ENCODE measurements at regions not wholly inside any gene's neighbourhood (a gene's known extent, or its start where the extent isn't known, plus 50 kb on each side); places are given as distances from the start of the nearest gene placed in this dataset.

- TF ChIP-seq MLLT1 (IDR thresholded peaks at IDR 0.05), result no peak
Observed at GRCh38 chr6:167462514-167463312, 137.8 kb downstream of the TTLL2 start (continued).

GRCh38 chr6:167464177-167464576 is 139.3 kb downstream of the TTLL2 start:
- FAIRE-seq (no peak), DNase-seq (ENCODE audit: extremely low read depth in 1 of 4, low spot score in 3 of 4) (no peak), ATAC-seq (no peak)
- BruUV-seq (replicated peaks), result no TSS peak
- no peaks in the 10 kb centered on the region; the same call in 1 of the 2 replicates for H3K9me3 ChIP-seq (replicated peaks; ENCODE audit: control insufficient read depth, insufficient read depth, low read depth, low read length)
- 0% methylated on average over 7 of the region's 7 CpGs for WGBS (ENCODE audit: insufficient coverage, low coverage, missing lambda C conversion rate)
- intact Hi-C loops (cut with micrococcal nuclease), result no loop called here
- H2AFZ ChIP-seq (ENCODE audit: low read depth, low read length), result no peak overlapping the region
- CTCF ChIA-PET (ENCODE audit: low intra/inter-chr PET ratio), result no interaction called here
- H3K36me3 ChIP-seq (ENCODE audit: control insufficient read depth, insufficient read depth, low read length), result no peaks in the 10 kb centered on the region
- H3K9me1 ChIP-seq (ENCODE audit: control insufficient read depth, insufficient read depth, low read length), result no peaks in the 10 kb centered on the region
- POLR2A ChIA-PET, result interaction anchor here (0.6 to 2.3 kb wide), 2 partner anchors 12 to 475 kb away, joined by 3 to 5 read pairs; no protein-coding TSS in a partner anchor
- no peak overlapping the region for H3K4me3 ChIP-seq
- H3K27ac ChIP-seq (ENCODE audit: extremely low read depth, low read depth, low read length), result no peak overlapping the region
- TF ChIP-seq HSF4 (CRISPR knock-in tag; IDR thresholded peaks at IDR 0.05; ENCODE audit: borderline replicate concordance) (no peak), CBFA2T3 (IDR thresholded peaks at IDR 0.05) (no peak), ZNF408 (CRISPR knock-in tag; IDR thresholded peaks at IDR 0.05; ENCODE audit: low read depth) (no peak)
- peaks cover 0 to 5% of the 10 kb centered on the region in 2 experiments; a peak in 2 of 5 replicates for H3K4me1 ChIP-seq (replicated peaks in 1 of 2; ENCODE audit: control insufficient read depth in 2 of 2, insufficient read depth in 2 of 2, low read length in 2 of 2)
- H4K20me1 ChIP-seq (replicated peaks; ENCODE audit: control insufficient read depth, insufficient read depth, low read length), result no peaks in the 10 kb centered on the region
- H3K4me2 ChIP-seq (ENCODE audit: insufficient read depth, low read length), result no peak overlapping the region
- no peaks in the 10 kb centered on the region for H3K79me2 ChIP-seq (ENCODE audit: control insufficient read depth, insufficient read depth, low read length)
- no peak overlapping the region for H3K9ac ChIP-seq (ENCODE audit: insufficient read depth in 1 of 2, low read depth in 2 of 2, low read length in 2 of 2)
- H3K27me3 ChIP-seq (ENCODE audit: control insufficient read depth in 2 of 2, insufficient read depth in 2 of 2, low read length in 2 of 2), result peaks cover 17 to 18% of the 10 kb centered on the region in 2 experiments
- in situ Hi-C loops (cut with MboI), result no loop called here
